ENCODE measurements at regions not wholly inside any gene's neighbourhood (a gene's known extent, or its start where the extent isn't known, plus 50 kb on each side); places are given as distances from the start of the nearest gene placed in this dataset.

DNA sequence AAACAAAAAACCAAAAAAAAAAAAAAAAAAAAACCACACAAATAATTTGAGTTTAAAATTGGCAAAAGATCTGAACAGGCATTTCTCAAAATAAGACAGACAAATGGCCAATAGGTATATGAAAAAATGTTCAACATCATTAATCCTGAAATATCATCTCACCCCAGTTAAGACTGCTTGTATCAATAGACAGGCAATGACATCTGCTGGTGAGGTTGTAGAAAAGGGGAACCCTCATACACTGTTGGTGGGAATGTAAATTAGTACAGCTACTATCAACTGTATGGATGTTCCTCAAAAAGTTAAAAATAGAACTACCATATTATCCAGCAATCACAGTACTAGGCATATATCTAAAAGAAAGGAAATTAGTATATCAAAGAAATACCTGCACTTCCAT, 523.1 kb downstream of the XIRP2 start:
- TF ChIP-seq EZH2phosphoT487 (IDR thresholded peaks at IDR 0.05; ENCODE audit: insufficient read depth, low read depth), result no peak
- TF ChIP-seq EZH2 (IDR thresholded peaks at IDR 0.05; ENCODE audit: insufficient read depth, poor library complexity, severe bottlenecking), result no peak

Measured in GM23248 (cell line).